Activated naive CD4-positive, alpha-beta T cell treated with anti-CD3 and anti-CD28 coated beads for 36 hours (primary cell): ENCODE measurements at regions not wholly inside any gene's neighbourhood (a gene's known extent, or its start where the extent isn't known, plus 50 kb on each side); places are given as distances from the start of the nearest gene placed in this dataset.
"Not testable (repeated sequence)": the region's sequence is repeated elsewhere in the genome, so short reads cannot be mapped to it uniquely, and the experiment has no call there.

ENCODE experiments used
- CTCF ChIA-PET: fragments of 350-600 bp; sonication (Branson Sonifier 250); formaldehyde crosslinking; loops from one replicate; lab custom pipeline; 2021; ENCODE audit warnings: antibody characterized with exemption; lab: Charles Lee
- DNase-seq: peaks from one replicate; pipeline ENCODE4 v3.0.0-alpha.2; 2020
- H3K27ac Mint-ChIP-seq: one replicate; pipeline ENCODE4 v1.8.0; 2021; ENCODE audit warnings: mild to moderate bottlenecking, mixed read lengths
- H3K27me3 Mint-ChIP-seq: one replicate; pipeline ENCODE4 v1.8.0; 2021; ENCODE audit warnings: low read depth, mixed read lengths
- H3K36me3 Mint-ChIP-seq: one replicate; pipeline ENCODE4 v1.8.0; 2021; ENCODE audit warnings: low read depth, mixed read lengths
- H3K4me1 Mint-ChIP-seq: one replicate; pipeline ENCODE4 v1.8.0; 2021; ENCODE audit warnings: low read depth, mixed read lengths
- H3K4me3 Mint-ChIP-seq: one replicate; pipeline ENCODE4 v1.8.0; 2021; ENCODE audit warnings: mild to moderate bottlenecking, moderate library complexity, mixed read lengths
- H3K9me3 Mint-ChIP-seq: one replicate; pipeline ENCODE4 v1.8.0; 2021; ENCODE audit warnings: mixed read lengths
- intact Hi-C: fragments of 100-400 bp; cut with micrococcal nuclease; formaldehyde crosslinking; loops from one replicate; pipeline ENCODE4 v1.15.1; 2023

DNA sequence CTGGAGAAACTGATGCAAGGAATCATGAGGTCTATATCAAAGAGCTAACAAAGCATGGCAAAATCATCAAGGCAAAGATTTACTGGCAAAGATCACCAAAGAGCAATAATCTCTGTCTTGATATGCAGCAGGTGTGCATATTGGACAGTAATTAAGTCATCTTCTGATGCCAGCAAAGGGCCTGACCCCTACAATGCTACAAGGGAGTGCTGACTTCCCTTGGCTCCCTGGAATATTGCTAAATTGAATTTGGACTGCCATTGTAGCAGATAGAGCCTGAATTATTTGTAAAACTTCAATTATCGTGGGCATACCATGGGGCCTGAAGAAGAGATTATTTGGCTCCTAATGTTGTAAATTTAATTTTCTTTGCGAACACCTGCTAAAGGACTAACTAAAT, 307.9 kb upstream of the SYT1 start:
- no peak overlapping the region for H3K4me3 Mint-ChIP-seq
- intact Hi-C loops: no loop called here
- H3K4me1 Mint-ChIP-seq: no peaks in the 10 kb centered on the region
- H3K27ac Mint-ChIP-seq: no peak overlapping the region
- no peaks in the 10 kb centered on the region for H3K27me3 Mint-ChIP-seq
- CTCF ChIA-PET: no interaction called here
- H3K36me3 Mint-ChIP-seq: no peaks in the 10 kb centered on the region
- peaks cover 4% of the 10 kb centered on the region for H3K9me3 Mint-ChIP-seq
- no peak for DNase-seq

DNA sequence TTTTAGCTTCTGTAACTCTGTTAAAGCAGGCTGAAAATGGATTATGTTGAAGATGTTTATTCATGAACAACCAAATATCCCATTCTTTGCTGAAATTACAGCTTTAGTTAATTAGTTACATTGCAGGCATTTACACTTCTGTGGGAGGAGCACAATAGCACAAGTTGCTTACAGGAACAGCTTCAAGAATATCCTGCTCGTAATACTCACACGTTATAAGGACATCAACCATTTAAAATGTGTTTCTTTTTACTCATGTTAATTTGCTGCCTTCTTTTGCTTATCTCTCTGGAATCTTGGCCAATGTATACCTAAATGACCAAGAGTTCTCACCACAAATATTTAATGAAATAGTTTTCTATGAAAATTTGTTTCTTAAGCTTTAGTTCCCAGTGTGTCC, 305.2 kb upstream of the SYT1 start:
- no peaks in the 10 kb centered on the region for H3K36me3 Mint-ChIP-seq
- CTCF ChIA-PET: no interaction called here
- intact Hi-C loops: no loop called here
- H3K27me3 Mint-ChIP-seq: no peaks in the 10 kb centered on the region
- H3K4me1 Mint-ChIP-seq: no peaks in the 10 kb centered on the region
- peaks cover 4% of the 10 kb centered on the region for H3K9me3 Mint-ChIP-seq
- DNase-seq: no peak
- no peak overlapping the region for H3K4me3 Mint-ChIP-seq
- H3K27ac Mint-ChIP-seq: no peak overlapping the region

DNA sequence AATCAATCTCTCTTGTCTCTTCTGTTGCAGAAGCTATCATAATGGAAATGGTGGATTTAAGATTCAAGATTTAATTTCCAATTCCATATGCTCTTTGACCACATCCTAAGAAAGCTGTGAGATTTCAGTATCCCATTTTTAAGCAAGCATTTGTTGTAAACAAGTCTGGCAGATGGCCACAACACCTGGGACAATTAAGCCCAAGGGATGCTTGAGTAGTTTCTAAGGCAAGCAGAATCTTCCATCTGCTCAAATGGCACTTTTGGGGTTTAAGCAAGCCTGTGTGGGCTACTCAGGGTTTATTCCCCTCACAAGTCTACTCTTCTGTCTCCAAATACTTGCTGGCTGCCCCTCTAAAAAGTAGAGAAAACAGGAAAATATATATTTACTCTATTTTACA, 304.7 kb upstream of the SYT1 start:
- Mint-ChIP-seq H3K4me3 (no peak overlapping the region), H3K27ac (no peak overlapping the region), H3K4me1 (no peaks in the 10 kb centered on the region), H3K27me3 (no peaks in the 10 kb centered on the region), H3K9me3 (peaks cover 4% of the 10 kb centered on the region), H3K36me3 (no peaks in the 10 kb centered on the region)
- DNase-seq: no peak
- intact Hi-C loops: no loop called here
- CTCF ChIA-PET: no interaction called here

DNA sequence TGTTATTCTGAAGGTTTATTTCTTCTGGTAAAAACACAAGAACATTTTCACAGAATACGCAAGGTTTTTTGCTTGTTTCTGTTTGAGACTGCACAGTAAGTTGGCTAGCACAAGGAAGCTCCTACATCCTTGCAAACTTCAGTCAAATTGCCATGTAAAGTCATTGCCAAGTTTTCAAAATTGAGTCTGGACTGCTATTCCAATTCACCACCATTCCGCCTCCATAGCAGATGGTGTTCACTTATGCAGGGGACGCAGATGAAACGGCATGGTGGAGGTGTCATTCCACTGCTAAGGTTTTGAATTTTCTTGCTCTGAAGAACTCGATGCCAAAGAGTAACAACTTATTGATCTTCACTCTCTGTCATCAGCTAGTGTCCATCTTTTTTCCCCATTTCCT, 303.9 kb upstream of the SYT1 start:
- CTCF ChIA-PET: no interaction called here
- H3K9me3 Mint-ChIP-seq: peaks cover 4% of the 10 kb centered on the region
- H3K4me3 Mint-ChIP-seq: no peak overlapping the region
- H3K4me1 Mint-ChIP-seq: no peaks in the 10 kb centered on the region
- no peaks in the 10 kb centered on the region for H3K36me3 Mint-ChIP-seq
- no peaks in the 10 kb centered on the region for H3K27me3 Mint-ChIP-seq
- intact Hi-C loops: no loop called here
- DNase-seq: no peak
- no peak overlapping the region for H3K27ac Mint-ChIP-seq

DNA sequence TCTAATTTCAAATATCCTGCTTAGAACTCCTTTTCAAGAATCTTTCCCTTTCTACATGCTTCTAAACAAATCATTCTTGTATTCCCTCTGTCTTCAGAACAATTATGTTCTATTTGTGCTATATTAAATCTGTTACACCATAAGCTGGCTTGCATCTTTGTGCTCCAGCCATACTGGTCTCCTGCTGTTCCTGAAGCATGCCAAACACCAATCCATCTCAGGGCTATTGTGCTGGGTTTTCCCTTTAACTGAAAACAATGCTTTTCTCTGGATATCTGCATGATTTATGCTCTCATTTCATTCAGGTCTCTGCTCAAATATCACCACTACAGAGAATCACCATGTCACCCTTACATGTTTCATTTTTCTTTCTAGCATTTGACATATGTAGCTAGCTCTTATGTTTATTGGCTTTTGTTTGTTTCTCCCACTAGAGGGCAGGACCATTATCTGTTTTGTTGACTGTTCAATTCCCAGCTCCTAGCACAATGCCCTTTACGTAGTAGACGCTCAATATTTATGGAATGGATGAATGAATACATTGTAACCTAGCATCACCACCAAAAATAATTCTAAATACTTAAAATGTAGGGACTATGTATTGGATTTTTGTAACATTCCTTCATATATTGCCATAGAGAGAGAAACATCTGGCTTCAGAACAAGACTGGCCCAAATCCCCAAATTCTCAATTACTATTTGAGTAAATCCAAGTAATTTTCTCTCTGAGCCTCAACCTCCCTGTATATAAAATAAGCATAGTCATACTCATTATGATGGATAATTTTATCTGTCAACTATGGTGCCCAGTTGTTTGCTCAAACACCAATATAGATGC, 302.0 kb upstream of the SYT1 start:
- Mint-ChIP-seq H3K27ac (no peak overlapping the region), H3K4me3 (no peak overlapping the region), H3K4me1 (no peaks in the 10 kb centered on the region), H3K36me3 (no peaks in the 10 kb centered on the region), H3K9me3 (peaks cover 4% of the 10 kb centered on the region), H3K27me3 (no peaks in the 10 kb centered on the region)
- DNase-seq: no peak
- intact Hi-C loops: no loop called here
- CTCF ChIA-PET: no interaction called here

- no peaks in the 10 kb centered on the region for H3K27me3 Mint-ChIP-seq
- no peak overlapping the region for H3K27ac Mint-ChIP-seq
- CTCF ChIA-PET: no interaction called here
- no peaks in the 10 kb centered on the region for H3K4me1 Mint-ChIP-seq
- intact Hi-C loops: no loop called here
- H3K4me3 Mint-ChIP-seq: no peak overlapping the region
- DNase-seq: no peak
- H3K9me3 Mint-ChIP-seq: peaks cover 2% of the 10 kb centered on the region
- H3K36me3 Mint-ChIP-seq: no peaks in the 10 kb centered on the region
Observed at GRCh38 chr12:78563826-78564225, 300.7 kb upstream of the SYT1 start.

GRCh38 chr12:78566456-78566855, 298.1 kb upstream of the SYT1 start:
- Mint-ChIP-seq H3K27ac (no peak overlapping the region), H3K36me3 (no peaks in the 10 kb centered on the region), H3K27me3 (no peaks in the 10 kb centered on the region), H3K4me1 (no peaks in the 10 kb centered on the region), H3K9me3 (no peaks in the 10 kb centered on the region), H3K4me3 (no peak overlapping the region)
- intact Hi-C loops: no loop called here
- DNase-seq: no peak
- CTCF ChIA-PET: no interaction called here

DNA sequence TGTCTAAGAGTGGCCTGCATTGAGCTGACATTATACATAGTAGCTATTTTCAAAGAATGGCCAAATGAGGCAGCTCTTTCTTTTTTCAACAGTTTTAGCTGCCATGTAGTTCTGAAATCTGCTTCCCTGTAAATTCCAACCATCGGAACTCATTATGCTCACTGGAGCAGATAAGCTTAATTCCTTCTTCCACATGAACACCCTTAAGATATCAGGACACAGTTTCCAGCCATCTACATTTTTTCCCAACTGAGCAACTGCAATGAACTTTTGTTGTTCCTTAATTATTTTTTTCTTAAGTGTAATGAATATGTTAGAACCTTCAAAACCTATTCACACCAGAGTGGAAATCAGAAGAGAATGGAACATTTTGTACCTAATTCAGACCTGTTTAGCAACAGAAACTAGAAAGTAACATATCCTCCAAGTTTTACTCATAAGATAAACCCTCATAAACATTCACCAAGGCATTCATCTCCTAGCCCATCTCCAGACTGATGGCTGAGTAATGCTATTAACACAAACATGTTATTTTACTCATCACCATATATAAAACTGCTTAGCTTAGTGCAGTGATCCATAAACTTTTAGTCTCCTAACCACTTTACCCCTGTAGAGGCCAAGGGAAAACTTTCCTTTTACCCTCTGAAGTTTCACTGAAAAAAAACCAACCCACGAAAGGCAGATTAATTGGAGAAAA, 296.1 kb upstream of the SYT1 start:
- H3K27ac Mint-ChIP-seq: no peak overlapping the region
- no peaks in the 10 kb centered on the region for H3K4me1 Mint-ChIP-seq
- DNase-seq: no peak
- H3K27me3 Mint-ChIP-seq: no peaks in the 10 kb centered on the region
- CTCF ChIA-PET: no interaction called here
- no peaks in the 10 kb centered on the region for H3K36me3 Mint-ChIP-seq
- intact Hi-C loops: no loop called here
- no peak overlapping the region for H3K4me3 Mint-ChIP-seq
- peaks cover 1% of the 10 kb centered on the region for H3K9me3 Mint-ChIP-seq

DNA sequence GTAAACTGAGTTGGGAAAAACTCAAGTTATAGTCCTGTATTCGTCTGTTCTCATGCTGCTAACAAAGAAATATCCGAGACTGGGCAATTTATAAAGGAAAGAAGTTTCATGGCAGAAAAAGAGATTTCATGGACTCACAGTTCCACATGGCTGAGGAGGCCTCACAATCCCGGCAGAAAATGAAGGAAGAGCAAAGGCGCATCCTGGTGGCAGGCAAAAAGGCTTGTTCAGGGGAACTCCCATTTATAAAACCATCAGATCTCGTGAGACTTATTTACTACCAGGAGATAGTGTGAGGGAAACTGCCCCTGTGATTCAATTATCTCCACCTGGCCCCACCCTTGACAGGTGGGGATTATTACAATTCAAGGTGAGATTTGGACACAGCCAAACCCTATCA, 292.6 kb upstream of the SYT1 start:
- Mint-ChIP-seq H3K27ac (no peak overlapping the region), H3K36me3 (no peaks in the 10 kb centered on the region), H3K4me3 (no peak overlapping the region), H3K9me3 (peaks cover 1% of the 10 kb centered on the region), H3K27me3 (no peaks in the 10 kb centered on the region), H3K4me1 (no peaks in the 10 kb centered on the region)
- DNase-seq: no peak
- intact Hi-C loops: no loop called here
- CTCF ChIA-PET: no interaction called here

GRCh38 chr12:78575208-78575607, 289.4 kb upstream of the SYT1 start:
- DNase-seq, H3K27ac Mint-ChIP-seq, H3K27me3 Mint-ChIP-seq, H3K4me1 Mint-ChIP-seq, H3K36me3 Mint-ChIP-seq, H3K4me3 Mint-ChIP-seq, CTCF ChIA-PET, intact Hi-C loops: not testable (repeated sequence)
- peaks cover 13% of the 10 kb centered on the region for H3K9me3 Mint-ChIP-seq

GRCh38 chr12:78579846-78580245, 284.7 kb upstream of the SYT1 start:
- CTCF ChIA-PET: no interaction called here
- no peak overlapping the region for H3K4me3 Mint-ChIP-seq
- DNase-seq: no peak
- peaks cover 23% of the 10 kb centered on the region for H3K9me3 Mint-ChIP-seq
- no peaks in the 10 kb centered on the region for H3K4me1 Mint-ChIP-seq
- H3K27ac Mint-ChIP-seq: no peak overlapping the region
- H3K27me3 Mint-ChIP-seq: no peaks in the 10 kb centered on the region
- intact Hi-C loops: loop anchor here (10.0 kb wide), 1 partner anchor 435 kb away; no protein-coding TSS in a partner anchor
- H3K36me3 Mint-ChIP-seq: peaks cover 2% of the 10 kb centered on the region

GRCh38 chr12:78580296-78580695, 284.3 kb upstream of the SYT1 start:
- DNase-seq: no peak
- Mint-ChIP-seq H3K27me3 (no peaks in the 10 kb centered on the region), H3K4me3 (no peak overlapping the region), H3K27ac (no peak overlapping the region), H3K36me3 (peaks cover 2% of the 10 kb centered on the region), H3K4me1 (no peaks in the 10 kb centered on the region), H3K9me3 (peaks cover 25% of the 10 kb centered on the region)
- intact Hi-C loops: loop anchor here (10.0 kb wide), 1 partner anchor 435 kb away; no protein-coding TSS in a partner anchor
- CTCF ChIA-PET: no interaction called here

DNA sequence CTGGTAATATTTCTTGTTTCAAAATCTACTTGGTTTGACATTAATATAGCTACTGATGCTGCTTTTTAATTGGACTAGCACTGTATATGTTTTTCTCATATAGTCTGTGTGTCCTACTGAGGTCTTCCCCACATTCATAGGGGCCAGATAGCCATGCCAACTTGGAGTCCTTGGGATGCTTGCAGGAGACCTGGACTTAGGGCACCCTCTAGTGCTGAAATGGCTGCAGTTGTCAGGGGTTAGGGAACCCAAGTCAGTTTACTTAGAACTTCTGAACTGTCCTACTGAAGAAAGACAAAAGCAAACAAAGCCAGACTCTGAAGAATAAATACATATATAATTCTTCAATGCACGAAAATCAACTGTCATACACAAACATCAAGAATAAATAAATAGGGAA, 279.9 kb upstream of the SYT1 start:
- no peaks in the 10 kb centered on the region for H3K27me3 Mint-ChIP-seq
- peaks cover 28% of the 10 kb centered on the region for H3K9me3 Mint-ChIP-seq
- CTCF ChIA-PET: no interaction called here

More for the DNA sequence above, 279.9 kb upstream of the SYT1 start:
- H3K36me3 Mint-ChIP-seq: peaks cover 2% of the 10 kb centered on the region
- intact Hi-C loops: loop anchor here (10.0 kb wide), 1 partner anchor 440 kb away; no protein-coding TSS in a partner anchor
- H3K4me1 Mint-ChIP-seq: no peaks in the 10 kb centered on the region
- H3K4me3 Mint-ChIP-seq: no peak overlapping the region
- DNase-seq: no peak
- no peak overlapping the region for H3K27ac Mint-ChIP-seq
